ENCODE measurements at regions not wholly inside any gene's neighbourhood (a gene's known extent, or its start where the extent isn't known, plus 50 kb on each side); places are given as distances from the start of the nearest gene placed in this dataset.

- no peak for DNase-seq
Measured at GRCh38 chr18:47593744-47594472, 336.6 kb downstream of the SMAD2 start.

GRCh38 chr18:47591429-47591828 is 339.0 kb downstream of the SMAD2 start:
- DNase-seq = no peak

DNA sequence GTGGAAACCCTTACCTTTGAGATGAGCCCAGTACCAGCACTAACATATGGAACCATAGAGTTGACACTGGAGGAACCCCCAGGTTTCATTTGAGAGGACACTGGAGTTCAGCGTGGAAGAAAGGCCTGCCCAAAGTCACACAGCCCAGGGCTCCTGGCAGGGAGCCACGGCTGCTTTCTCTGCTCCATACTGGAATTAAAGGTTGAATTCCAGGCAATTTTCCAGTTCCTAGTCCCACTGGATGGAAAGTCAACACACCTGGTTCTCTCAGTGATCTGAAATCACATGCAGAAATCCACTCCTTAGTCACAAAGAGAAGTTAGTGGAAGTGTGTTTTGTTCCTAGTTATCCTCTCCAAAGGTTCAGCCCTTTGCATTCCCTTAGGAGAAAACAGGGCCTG is 336.1 kb upstream of the SKOR2 start:
- no peak for DNase-seq

DNA sequence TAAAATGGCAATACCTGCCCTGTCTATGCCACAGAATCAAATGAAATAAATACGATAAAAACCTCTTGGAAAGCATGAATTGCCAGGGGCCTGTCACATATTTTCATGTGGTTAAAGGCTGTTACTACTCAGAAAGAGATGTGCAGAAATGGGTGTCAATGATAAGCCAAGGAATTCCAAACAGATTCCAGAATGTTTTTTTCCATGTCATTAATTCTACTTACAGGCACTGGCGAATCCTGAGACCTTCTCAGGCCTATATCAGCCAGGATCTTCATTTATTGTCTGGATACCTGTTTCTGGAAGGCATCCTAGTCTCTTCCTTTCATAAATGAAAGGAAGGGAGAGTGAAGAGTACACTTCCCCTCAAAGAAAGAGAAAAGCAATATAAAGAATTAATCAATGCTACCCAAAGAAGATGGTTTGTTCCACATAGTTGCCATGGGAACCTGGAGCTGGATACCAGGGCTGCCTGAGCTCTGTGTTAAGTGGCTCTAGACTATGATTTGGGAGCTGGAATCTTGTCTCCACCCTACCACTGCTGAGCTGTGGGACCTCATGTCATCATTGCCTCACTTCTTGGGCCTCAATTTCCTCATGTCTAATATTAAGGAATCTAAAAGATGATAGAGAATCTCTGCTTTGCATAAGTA is 335.1 kb upstream of the SKOR2 start:
- no peak for DNase-seq

- no peak for DNase-seq
Measured at GRCh38 chr18:47585914-47586313, 334.5 kb upstream of the SKOR2 start.

GRCh38 chr18:47585136-47585535 is 333.7 kb upstream of the SKOR2 start:
- no peak for DNase-seq

- no peak for DNase-seq
Measured at GRCh38 chr18:47582093-47582492, 330.6 kb upstream of the SKOR2 start.

GRCh38 chr18:47577520-47577919 is 326.1 kb upstream of the SKOR2 start:
- DNase-seq = no peak

DNA sequence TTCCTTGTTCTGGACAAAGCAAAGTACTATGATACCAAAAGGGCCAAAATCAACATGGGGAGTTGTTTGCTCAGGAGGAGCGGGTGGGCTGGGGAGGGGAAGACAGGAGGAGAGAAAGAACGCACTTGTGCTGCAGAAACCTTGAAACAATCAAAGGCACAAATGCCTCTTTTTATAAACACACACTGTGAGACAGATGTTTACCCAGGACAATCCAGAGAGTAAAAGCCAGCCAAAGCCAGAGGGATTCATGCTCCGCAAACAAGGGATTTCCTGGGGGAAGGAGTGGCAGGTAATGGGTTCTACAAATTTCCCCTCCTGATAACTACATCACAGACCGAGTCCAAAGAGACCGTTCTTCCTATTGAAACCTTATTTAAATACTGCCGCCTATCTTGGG is 323.5 kb upstream of the SKOR2 start:
- no peak for DNase-seq

- no peak for DNase-seq
Measured at GRCh38 chr18:47571957-47572356, 320.5 kb upstream of the SKOR2 start.

GRCh38 chr18:47566809-47567208 is 315.3 kb upstream of the SKOR2 start:
- DNase-seq = no peak

GRCh38 chr18:47560723-47561715 is 309.6 kb upstream of the SKOR2 start:
- DNase-seq = no peak

DNA sequence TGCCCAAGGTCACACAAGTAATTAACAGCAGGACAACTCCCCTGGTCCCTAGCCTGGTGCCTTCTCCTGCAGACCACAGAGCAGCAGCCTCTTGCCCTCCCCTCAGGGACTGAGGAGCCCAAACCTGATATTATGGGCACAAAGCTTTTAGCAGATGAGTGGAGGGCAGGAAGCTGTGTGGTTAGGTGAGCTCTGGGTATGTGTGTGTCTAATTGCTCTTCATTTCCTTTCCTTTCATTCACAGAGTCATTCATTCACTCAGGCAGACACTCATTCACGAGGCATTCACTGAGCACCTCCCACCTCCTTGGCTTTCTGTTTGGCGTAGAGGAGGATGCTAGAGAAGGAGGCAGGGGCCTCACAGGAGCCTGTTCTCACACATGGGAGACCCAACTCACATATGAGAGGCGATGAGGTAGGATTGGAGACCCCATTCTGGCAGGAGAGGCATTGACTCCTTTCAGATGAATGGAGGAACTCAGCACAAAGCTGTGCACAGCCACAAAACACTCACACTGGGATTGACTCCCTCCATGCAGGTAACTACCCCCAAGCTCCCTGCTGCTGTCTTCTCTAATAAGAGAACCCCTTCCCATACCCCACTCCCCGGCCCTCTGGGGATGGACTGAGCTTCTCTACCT is 306.8 kb upstream of the SKOR2 start:
- no peak for DNase-seq

DNA sequence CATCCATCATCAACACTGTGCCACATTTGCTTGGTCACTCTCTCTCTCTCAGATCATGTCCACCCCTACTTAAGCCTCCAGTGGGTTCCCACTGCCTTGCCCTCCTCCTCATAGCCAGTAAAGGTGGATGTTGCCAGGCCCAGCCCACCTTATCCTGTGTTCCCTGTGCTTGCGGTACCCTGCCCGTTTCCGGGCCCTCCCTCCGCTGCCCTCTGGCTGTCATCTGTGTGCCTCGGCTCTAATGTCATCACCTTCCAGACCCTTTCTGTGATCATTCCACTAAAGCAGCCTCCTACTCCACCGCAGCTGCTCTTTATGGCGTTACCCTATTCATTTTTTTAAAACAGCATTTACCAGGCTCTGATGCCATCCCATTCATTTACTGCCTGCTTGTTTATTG is 305.7 kb upstream of the SKOR2 start:
- DNase-seq = no peak

DNA sequence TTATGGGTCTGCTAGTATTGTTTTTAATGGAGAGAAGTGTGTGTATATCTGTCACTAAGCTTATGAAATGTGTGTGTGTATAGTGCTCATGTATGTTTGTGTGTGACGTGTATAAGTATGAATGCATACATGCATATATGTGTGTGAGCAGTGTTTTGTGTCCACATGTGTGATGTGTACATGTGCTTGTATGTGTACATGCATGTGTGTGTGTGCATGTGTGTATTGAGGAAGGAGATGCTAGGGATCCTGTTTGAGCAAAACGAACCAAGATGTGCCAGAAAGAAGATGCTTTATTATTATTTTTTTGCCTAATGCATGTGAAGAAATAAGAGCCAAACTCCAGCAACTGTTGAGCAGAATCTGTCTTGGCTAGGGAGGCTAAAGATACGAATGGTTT is 301.3 kb upstream of the SKOR2 start:
- no peak for DNase-seq

- DNase-seq = no peak
Measured at GRCh38 chr18:47550611-47551010, 299.2 kb upstream of the SKOR2 start.

GRCh38 chr18:47549021-47549540 is 297.6 kb upstream of the SKOR2 start:
- no peak for DNase-seq

DNA sequence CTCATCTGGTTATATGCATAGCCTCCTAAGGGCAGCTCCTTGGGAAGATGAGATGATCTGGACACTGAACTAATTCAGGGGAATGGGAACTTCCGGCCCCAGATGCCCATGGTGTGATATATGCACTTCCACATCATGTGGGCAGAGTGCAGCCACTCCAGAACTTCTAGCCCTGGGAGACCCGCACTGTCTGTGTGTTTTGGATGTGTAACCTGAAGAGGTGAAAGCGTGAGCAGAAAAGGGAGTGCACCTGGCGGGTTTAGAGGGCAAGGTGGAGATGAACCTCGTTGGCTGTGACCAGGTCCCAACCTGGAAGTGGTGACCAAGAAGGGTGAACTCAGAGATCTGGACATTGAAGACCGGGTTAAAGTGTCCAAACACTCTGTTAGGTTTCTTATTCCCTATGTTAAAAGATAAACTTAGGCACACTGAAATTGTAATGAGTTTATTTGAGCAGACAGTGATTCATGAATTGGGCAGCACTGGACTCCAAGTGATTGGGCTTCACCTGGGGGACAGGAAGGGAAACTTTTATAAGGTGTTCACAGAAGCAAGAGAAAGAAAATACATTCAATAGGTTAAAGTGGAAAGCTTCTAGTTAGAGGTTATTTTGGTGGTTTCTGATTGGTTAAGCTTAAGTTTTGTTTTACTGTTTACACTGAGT is 296.2 kb upstream of the SKOR2 start:
- no peak for DNase-seq

DNA sequence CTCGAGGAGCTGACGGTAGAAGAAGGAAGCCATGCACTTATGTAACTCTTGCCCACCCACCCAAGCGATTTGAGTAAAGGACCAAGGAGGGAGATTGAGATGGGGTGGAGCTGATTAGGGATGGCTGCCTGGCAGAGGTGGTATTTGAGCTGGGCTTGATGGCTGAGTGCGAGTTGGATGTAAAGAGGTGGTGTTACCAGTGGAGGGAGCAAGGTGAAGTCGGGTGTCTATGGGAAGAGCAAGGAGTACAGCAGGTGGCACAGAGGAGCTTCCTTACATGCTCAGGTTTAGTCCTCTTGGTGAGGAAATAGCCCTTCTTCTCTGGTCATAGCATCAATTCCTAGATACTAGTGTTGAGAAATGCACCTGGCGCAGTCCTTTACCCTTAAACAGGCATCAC is 294.2 kb upstream of the SKOR2 start:
- DNase-seq = no peak

DNA sequence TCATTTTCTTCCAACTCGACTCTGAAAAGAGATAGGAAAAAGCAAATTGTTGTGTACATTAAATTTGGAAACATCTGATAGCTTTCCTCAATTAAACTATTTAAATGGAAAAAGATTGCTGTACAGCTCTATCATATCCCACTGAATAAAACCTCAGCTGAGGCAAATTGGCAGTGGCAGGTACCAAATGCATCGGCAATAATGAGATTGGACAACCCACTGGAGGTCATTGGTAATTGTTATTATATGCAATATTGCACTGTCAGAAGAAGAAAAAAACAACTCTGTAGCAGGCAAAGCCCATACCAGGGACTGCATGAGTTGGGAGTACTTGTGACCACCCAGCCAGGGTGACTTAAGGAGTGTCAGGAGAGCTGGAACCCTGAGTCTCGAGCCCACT is 291.6 kb upstream of the SKOR2 start:
- no peak for DNase-seq

GRCh38 chr18:47542551-47542950 is 291.1 kb upstream of the SKOR2 start:
- no peak for DNase-seq

GRCh38 chr18:47531717-47532116 is 280.3 kb upstream of the SKOR2 start:
- no peak for DNase-seq
